ENCODE measurements at regions not wholly inside any gene's neighbourhood (a gene's known extent, or its start where the extent isn't known, plus 50 kb on each side); places are given as distances from the start of the nearest gene placed in this dataset.

DNA sequence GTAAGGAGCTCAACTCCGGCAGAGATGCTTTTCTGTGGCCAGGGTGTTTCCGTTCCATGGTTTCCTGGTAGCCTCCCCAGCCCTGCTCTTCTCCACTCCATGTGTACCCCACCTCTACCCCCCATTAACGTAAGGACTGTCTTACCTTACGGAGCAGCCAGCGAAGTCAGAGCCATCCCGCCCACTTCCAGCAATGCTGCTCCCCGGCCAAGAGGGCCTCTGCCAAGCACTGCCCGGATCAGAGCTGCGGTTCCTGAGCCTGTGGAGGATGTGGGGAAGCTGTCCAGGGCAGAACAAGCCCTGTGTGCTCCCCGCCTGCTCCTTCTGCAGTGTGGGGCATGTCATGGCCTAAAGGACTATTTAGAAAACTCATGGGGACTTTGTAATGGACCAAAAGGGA, 261.2 kb downstream of the GADD45G start:
- CTCF ChIA-PET = no interaction called here
- Mint-ChIP-seq H3K27ac (no peak overlapping the region), H3K27me3 (peaks cover 20% of the 10 kb centered on the region), H3K36me3 (no peaks in the 10 kb centered on the region), H3K4me3 (no peak overlapping the region), H3K4me1 (peaks cover 4% of the 10 kb centered on the region), H3K9me3 (ENCODE audit: low read depth) (no peaks in the 10 kb centered on the region)
- DNase-seq (no peak), ATAC-seq (no peak)

DNA sequence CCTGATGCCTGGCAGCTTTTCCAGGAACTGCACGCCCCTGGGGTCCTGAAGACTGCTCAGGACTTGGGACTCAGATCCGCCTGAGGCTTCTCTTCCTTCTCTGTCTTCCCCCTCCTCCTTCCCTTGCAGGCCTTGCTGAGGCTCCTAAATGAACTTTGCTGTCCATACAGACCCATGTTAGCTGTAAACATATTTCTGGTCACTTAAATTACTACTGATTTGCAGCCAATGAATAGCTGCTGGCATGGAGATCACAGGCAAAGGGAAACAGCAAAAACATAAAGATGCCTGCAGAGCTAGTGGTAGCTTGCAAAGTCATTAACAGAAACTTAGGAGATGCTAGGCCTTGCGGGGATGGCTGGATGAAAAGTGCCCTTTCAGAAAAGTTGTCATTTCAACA, 261.9 kb downstream of the GADD45G start:
- Mint-ChIP-seq H3K9me3 (ENCODE audit: low read depth) (no peaks in the 10 kb centered on the region), H3K4me1 (peaks cover 4% of the 10 kb centered on the region), H3K4me3 (no peak overlapping the region), H3K27me3 (peaks cover 14% of the 10 kb centered on the region), H3K27ac (no peak overlapping the region), H3K36me3 (no peaks in the 10 kb centered on the region)
- CTCF ChIA-PET = no interaction called here
- DNase-seq (no peak), ATAC-seq (no peak)

DNA sequence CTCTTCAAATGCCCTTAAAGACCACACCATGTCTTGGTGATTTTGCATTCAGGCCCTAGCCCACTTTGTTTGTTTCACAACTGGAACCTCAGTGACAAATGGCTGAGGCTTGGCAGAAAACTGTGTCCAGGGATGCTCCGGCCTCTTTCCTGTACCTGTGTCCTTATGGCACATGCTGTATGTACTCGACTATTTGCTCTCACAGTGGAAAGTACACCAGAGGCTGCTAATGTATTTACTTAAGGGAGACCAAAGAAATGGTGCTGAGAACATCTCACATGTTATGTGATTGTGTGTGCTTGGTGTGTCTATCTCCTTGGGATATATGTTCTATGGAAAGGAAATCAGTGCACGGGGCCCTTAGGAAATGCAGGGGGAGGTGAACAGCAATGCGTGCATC, 263.3 kb downstream of the GADD45G start:
- CTCF ChIA-PET = interaction anchor here (0.7 kb wide), 1 partner anchor 265 kb away, joined by 5 read pairs; no protein-coding TSS in a partner anchor
- no peak for ATAC-seq

DNA sequence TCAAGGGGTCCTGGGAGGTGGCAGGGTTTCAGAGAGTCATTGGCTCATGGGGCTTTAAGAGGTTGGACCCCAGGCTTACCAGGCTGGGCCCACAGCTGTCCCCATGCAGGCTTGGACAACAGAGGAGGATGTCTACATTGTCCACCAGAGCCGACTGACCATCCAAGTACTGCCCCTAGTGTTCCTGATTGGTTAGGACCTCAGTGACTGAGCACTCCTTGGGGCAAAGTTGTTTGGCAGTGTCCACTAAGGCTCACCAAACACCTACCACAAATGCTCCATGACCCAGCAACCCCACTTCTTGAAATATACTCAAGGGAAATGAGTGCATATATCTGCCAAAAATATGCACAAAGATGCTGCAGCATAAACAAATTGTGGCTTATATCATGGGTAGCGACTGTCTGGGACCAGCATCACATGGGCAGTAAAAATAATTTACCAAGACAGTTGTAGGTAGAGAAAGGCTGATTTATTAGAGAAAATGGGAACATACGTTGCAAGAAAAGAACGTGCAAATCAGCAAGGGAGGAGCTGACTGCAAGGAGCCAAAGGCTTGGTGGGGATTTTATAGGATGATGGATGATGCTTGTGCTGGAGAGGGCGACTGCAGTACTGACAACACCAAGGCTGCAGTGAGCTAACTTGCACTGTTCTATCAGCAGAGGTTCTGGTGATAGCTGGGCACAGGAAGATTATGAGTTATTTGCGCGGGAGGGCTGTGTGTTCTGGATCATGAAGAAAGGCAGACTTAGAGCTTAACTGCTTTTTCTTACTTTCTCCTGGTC, 265.2 kb downstream of the GADD45G start:
- H3K27ac Mint-ChIP-seq = no peak overlapping the region
- no peak for ATAC-seq
- CTCF ChIA-PET = interaction anchor here (1.5 kb wide), 1 partner anchor 272 kb away, joined by 3 read pairs; no protein-coding TSS in a partner anchor
- H3K9me3 Mint-ChIP-seq (ENCODE audit: low read depth) = no peaks in the 10 kb centered on the region
- H3K4me1 Mint-ChIP-seq = peaks cover 1% of the 10 kb centered on the region
- H3K27me3 Mint-ChIP-seq = no peaks in the 10 kb centered on the region
- no peak for DNase-seq
- no peaks in the 10 kb centered on the region for H3K36me3 Mint-ChIP-seq
- H3K4me3 Mint-ChIP-seq = no peak overlapping the region

More for the DNA sequence above, 263.3 kb downstream of the GADD45G start:
- H3K4me3 Mint-ChIP-seq = no peak overlapping the region
- peaks cover 1% of the 10 kb centered on the region for H3K4me1 Mint-ChIP-seq
- DNase-seq = no peak
- no peaks in the 10 kb centered on the region for H3K9me3 Mint-ChIP-seq (ENCODE audit: low read depth)
- H3K27ac Mint-ChIP-seq = no peak overlapping the region
- H3K27me3 Mint-ChIP-seq = peaks cover under 1% of the 10 kb centered on the region
- no peaks in the 10 kb centered on the region for H3K36me3 Mint-ChIP-seq

DNA sequence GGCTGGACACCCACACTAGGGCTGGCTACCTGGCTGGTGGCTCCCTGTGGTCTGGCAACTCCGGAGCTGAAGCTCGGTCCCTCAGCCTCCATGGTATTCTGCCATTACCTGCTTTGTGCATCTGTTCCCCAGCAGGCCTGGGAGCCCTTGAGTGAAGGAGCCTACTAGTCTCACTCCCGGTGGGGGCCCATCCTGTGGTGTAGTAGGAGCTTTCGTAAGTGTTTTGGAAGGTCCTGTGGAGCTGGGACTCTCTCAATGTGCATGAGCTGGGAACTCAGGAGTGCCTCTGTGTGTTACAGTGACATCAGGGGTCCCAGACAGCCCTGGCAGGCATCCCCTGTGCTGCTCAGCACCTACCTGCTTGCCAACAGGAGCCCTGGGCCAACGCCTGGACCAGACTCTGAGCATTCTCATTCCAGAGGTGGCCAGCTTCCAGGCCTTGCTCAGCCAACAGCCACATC, 267.1 kb downstream of the GADD45G start:
- no peaks in the 10 kb centered on the region for H3K27me3 Mint-ChIP-seq
- peak; percentile 26 for DNase-seq

DNA sequence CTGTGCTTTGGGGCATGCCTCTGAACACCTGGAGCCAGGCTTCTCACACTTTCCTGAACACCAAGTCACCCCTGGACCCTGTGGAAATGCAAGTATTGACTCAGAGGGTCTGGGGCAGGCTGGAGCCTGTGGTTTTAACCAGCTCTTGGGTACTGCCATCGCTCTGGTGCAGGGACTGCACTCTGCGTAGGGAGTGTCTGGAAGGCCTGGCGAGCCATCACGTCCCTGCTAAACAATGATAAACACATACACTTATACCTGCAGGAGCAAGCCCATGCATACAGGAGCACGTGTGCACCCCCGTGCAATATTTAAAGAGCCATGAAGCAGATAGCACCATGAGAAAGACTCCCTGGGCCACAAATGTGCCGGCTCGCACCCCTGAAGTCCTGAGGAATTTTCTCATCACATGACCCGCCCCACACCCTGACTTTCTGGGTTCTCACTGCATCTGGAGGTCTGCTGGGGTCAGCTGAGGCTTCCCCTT, 267.7 kb downstream of the GADD45G start:
- H3K27me3 Mint-ChIP-seq = no peaks in the 10 kb centered on the region
- CTCF ChIA-PET = no interaction called here
- no peaks in the 10 kb centered on the region for H3K4me1 Mint-ChIP-seq
- no peak for ATAC-seq
- no peaks in the 10 kb centered on the region for H3K36me3 Mint-ChIP-seq
- DNase-seq = peak; percentile 3
- H3K4me3 Mint-ChIP-seq = no peak overlapping the region
- H3K9me3 Mint-ChIP-seq (ENCODE audit: low read depth) = no peaks in the 10 kb centered on the region
- H3K27ac Mint-ChIP-seq = no peak overlapping the region

More for the DNA sequence above, 267.1 kb downstream of the GADD45G start:
- Mint-ChIP-seq H3K36me3 (no peaks in the 10 kb centered on the region), H3K27ac (no peak overlapping the region), H3K4me1 (no peaks in the 10 kb centered on the region), H3K4me3 (no peak overlapping the region), H3K9me3 (ENCODE audit: low read depth) (no peaks in the 10 kb centered on the region)
- CTCF ChIA-PET = interaction anchor here (1.1 kb wide), 1 partner anchor 269 kb away, joined by 3 read pairs; no protein-coding TSS in a partner anchor
- no peak for ATAC-seq

DNA sequence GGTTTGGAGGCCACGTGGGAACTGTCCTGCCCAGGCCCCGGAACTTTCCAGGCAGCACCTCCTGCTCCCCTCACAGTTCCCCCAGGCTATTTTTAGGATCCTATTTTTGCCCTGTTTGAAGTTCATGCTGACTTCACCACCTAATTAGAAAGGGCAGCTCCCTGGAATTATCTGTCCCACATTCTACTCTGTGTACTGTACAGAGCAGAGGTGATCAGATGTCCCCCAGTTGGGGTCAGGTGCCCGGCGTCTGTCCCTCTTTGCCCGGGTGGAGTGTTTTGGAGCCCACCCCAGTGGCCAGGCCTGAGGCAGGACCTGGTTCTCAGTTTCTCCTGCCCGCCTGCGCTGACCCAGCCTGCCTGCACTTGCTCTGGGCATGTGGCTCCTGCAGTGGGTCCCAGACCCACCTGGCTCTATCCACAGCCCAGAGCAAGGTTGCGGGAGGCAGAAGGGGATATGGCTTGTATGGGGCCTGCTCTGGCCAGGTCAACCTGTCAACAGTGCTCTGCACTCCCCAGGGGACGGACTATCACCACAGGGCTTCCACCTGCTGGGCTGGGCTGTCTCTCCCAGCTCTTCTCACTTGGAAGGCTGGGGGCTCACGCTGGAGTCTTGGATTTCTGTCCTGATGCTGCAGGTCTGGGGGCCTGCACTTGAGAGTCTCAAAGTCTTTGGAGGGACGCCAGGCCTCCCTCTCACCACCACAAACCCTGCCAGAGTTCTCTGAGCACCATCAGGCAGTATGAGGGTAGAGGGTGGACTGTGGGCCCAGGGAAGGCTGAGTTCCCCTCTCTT, 268.3 kb downstream of the GADD45G start:
- DNase-seq (peak; percentile 28), ATAC-seq (no peak)
- H3K4me3 Mint-ChIP-seq = no peak overlapping the region
- CTCF ChIA-PET = interaction anchor here (1.3 kb wide), 1 partner anchor 270 kb away, joined by 3 read pairs; no protein-coding TSS in a partner anchor
- no peaks in the 10 kb centered on the region for H3K9me3 Mint-ChIP-seq (ENCODE audit: low read depth)
- no peaks in the 10 kb centered on the region for H3K36me3 Mint-ChIP-seq
- H3K27me3 Mint-ChIP-seq = no peaks in the 10 kb centered on the region
- no peak overlapping the region for H3K27ac Mint-ChIP-seq
- H3K4me1 Mint-ChIP-seq = no peaks in the 10 kb centered on the region

DNA sequence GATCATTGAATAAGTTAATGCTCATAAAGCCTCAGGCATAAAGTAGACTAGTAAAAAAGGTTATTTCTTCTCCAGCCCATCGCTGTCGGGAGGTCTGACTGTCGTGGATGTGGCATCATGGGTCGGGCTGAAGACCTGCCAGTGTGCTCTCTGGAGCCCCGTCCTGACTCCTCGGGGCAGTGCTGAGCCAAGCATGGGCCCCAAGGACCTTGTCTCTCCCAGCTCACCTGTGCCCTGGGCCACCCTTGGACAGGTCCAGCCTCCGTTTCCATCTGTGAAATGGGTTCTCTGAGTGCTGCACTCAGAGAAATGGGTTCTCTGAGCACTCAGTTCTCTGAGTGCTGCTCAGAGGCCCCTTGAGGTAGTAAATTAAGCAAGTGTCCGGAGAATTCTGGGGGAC, 269.0 kb downstream of the GADD45G start:
- Mint-ChIP-seq H3K36me3 (no peaks in the 10 kb centered on the region), H3K27me3 (no peaks in the 10 kb centered on the region), H3K4me1 (no peaks in the 10 kb centered on the region), H3K9me3 (ENCODE audit: low read depth) (no peaks in the 10 kb centered on the region), H3K4me3 (no peak overlapping the region), H3K27ac (no peak overlapping the region)
- ATAC-seq (no peak), DNase-seq (peak; percentile 33)
- CTCF ChIA-PET = interaction anchor here (1.3 kb wide), 1 partner anchor 271 kb away, joined by 3 read pairs; no protein-coding TSS in a partner anchor

DNA sequence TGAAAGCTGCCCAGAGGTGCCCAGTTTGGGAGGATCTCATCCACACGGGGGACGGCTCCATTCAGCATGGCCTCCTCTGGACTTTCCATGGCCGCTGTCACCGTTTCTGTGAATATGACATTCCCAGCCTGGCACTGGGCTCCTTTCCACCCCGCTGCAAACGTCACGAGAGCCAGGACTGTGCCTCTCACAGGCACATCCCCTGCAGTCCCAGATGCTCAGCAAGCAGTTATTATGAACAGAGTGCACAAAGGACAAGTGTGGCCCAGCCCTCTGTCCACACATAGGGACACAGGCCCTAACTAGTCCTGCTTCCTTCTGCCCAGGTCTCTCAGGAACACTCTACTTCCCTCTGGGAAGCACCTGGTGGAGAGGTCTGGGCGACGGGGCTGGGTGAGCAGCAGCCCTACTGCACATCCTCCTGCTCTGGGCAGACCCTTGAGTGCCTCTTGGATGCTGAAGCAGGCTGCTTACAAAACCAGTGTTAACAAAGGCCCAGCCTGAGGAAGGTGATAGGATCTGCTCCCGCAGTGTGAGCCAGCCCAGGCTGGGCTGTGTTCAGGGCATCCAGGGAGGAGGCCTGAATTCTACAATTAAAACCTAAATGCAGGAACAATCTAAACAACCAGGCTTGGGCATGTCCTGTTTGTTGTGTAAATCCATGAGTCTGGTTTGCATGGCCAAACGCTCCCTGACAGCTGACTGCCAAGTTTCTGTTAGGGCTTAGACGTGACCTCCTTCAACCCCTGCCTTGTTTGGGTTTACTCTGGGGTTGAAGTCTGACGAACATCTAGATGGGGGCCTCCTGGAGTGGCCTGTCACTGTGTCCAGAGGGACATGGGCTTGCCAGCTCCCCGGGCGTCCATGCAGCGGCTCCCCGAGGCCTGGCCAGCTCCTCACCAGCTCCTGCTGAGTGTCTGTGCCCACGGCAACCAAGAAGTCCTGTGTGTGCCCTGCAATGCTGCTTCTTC, 269.8 kb downstream of the GADD45G start:
- no peaks in the 10 kb centered on the region for H3K27me3 Mint-ChIP-seq
- H3K9me3 Mint-ChIP-seq (ENCODE audit: low read depth) = no peaks in the 10 kb centered on the region
- H3K36me3 Mint-ChIP-seq = no peaks in the 10 kb centered on the region
- no peak for ATAC-seq
- H3K4me1 Mint-ChIP-seq = no peaks in the 10 kb centered on the region
- no peak overlapping the region for H3K27ac Mint-ChIP-seq
- H3K4me3 Mint-ChIP-seq = no peak overlapping the region
- DNase-seq = peak; percentile 37
- CTCF ChIA-PET = interaction anchor here (5.9 kb wide), 1 partner anchor 272 kb away, joined by 43 read pairs; the partner anchor contains the start of gene GADD45G

DNA sequence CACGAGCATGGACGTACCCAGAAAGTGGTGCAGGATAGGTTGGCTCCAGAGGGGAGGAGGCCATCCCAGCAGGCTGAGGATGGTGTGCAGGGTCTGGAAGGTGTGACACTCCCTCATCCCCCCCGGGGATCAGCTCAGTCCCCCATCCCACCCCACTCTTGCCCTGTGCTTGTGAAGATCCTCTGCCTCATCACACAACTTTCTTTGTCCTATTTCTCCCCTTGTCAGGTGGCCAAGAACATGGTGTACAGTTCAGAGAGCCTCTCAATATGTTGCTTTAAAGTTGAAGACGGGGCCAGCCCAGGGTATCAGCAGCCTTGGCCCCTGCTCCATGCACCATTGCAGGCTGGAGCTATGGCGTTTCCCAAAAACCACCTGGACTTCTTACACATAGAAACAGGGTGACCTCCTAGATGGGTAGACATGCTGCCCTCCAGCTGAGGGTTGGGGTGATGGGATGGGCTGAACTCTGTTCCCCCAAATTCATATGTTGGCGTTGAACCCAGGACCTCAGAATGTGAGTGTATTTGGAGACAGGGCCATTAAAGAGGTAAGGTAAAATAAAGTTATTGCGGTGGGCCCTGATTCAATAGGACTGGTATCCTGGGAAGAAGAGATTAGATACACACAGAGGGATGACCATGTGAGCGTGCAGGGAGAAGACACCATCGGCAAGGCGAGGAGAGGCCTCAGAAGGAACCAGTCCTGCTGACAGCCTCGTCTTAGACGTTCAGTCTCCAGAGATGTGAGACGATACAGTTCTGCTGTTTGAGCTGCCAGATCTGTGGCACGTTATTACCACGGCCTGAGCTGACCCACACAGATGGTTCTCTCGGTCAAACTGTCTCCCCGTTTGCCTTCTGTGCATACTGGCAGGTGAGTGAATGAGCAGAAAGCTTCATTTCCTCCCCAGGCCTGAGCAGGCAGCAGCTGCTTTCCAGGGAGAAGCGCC, 272.5 kb downstream of the GADD45G start:
- no peak for ATAC-seq
- H3K4me1 Mint-ChIP-seq = no peaks in the 10 kb centered on the region
- H3K4me3 Mint-ChIP-seq = no peak overlapping the region
- H3K27ac Mint-ChIP-seq = no peak overlapping the region
- H3K36me3 Mint-ChIP-seq = no peaks in the 10 kb centered on the region
- CTCF ChIA-PET = interaction anchor here (1.1 to 5.9 kb wide), 4 partner anchors 22 to 284 kb away, joined by 4 to 43 read pairs (median 4); partner anchors contain the start of gene GADD45G
- DNase-seq = peak; percentile 34
- no peaks in the 10 kb centered on the region for H3K9me3 Mint-ChIP-seq (ENCODE audit: low read depth)
- no peaks in the 10 kb centered on the region for H3K27me3 Mint-ChIP-seq

DNA sequence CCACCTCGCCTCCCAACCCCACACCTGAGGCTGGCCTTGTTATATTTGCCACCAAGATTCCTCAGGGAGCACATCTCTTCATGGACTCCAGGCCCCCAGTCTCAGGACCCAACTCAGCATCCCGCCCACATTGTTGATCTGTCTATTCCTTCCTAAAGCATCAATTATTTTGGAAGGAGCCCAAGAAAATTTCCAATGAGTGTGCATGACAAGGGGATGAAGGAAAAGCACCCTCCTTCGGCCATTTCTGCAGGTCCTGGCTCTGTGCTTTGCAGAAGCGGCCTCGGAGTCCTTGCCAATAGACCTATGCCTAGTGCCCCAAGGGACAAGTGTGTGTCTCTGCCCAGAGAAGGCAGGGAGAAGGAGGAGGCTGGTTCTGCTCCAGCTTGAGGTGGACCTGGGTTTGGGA, 273.2 kb downstream of the GADD45G start:
- peak; percentile 23 for DNase-seq
- CTCF ChIA-PET = interaction anchor here (1.6 to 5.9 kb wide), 2 partner anchors 275 to 280 kb away, joined by 5 to 43 read pairs; partner anchors contain the start of gene GADD45G
- H3K27me3 Mint-ChIP-seq = no peaks in the 10 kb centered on the region
- no peak overlapping the region for H3K4me3 Mint-ChIP-seq
- H3K36me3 Mint-ChIP-seq = no peaks in the 10 kb centered on the region
- no peaks in the 10 kb centered on the region for H3K9me3 Mint-ChIP-seq (ENCODE audit: low read depth)
- H3K4me1 Mint-ChIP-seq = no peaks in the 10 kb centered on the region
- H3K27ac Mint-ChIP-seq = no peak overlapping the region
- ATAC-seq = no peak

DNA sequence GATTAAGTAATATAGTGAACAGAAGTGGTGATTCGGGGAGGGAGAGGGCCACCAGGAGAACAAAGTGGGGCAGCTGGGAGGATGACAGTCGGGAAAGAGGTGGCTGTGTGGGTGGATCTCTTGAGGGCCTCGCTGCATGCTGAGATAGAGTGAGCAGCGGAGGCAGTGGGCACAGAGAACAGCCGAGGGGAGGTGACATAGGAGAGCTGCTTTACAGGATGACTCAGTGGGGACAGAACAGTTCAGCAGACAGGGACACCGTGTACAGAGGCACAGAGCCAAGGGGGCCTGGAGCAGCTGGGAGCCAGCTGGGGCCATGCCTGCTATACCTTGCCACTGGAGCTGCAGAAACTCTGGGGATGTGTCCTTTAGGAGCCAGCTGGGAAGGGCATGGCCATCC, 273.9 kb downstream of the GADD45G start:
- DNase-seq (peak; percentile 25), ATAC-seq (no peak)
- CTCF ChIA-PET = interaction anchor here (1.6 to 5.9 kb wide), 2 partner anchors 276 to 281 kb away, joined by 5 to 43 read pairs; partner anchors contain the start of gene GADD45G

More for the DNA sequence above, 273.9 kb downstream of the GADD45G start:
- Mint-ChIP-seq H3K27me3 (no peaks in the 10 kb centered on the region), H3K4me1 (no peaks in the 10 kb centered on the region), H3K27ac (no peak overlapping the region), H3K36me3 (no peaks in the 10 kb centered on the region), H3K4me3 (no peak overlapping the region), H3K9me3 (ENCODE audit: low read depth) (no peaks in the 10 kb centered on the region)
